Occipital lobe (tissue), 1 donor: ENCODE measurements at regions not wholly inside any gene's neighbourhood (a gene's known extent, or its start where the extent isn't known, plus 50 kb on each side); places are given as distances from the start of the nearest gene placed in this dataset.

Source experiments
- DNase-seq: peaks from one replicate; lab custom pipeline; 2025; lab: John Stamatoyannopoulos, UW

GRCh38 chr2:235262750-235263149 is 231.1 kb upstream of the AGAP1 start:
- no peak for DNase-seq

- peak; percentile 78 for DNase-seq
These were observed 230.4 kb upstream of the AGAP1 start for GRCh38 chr2:235263205-235264120.

GRCh38 chr2:235264121-235264493 is 229.7 kb upstream of the AGAP1 start:
- DNase-seq = no peak

GRCh38 chr2:235264512-235264911 is 229.3 kb upstream of the AGAP1 start:
- no peak for DNase-seq

GRCh38 chr2:235265348-235265965 is 228.4 kb upstream of the AGAP1 start:
- no peak for DNase-seq

- no peak for DNase-seq
These were observed 226.6 kb upstream of the AGAP1 start for GRCh38 chr2:235267251-235267650.

- DNase-seq = no peak
These were observed 225.3 kb upstream of the AGAP1 start for GRCh38 chr2:235268535-235268934.

- DNase-seq = no peak
These were observed 223.6 kb upstream of the AGAP1 start for GRCh38 chr2:235270291-235270690.

GRCh38 chr2:235270956-235271355 is 222.9 kb upstream of the AGAP1 start:
- no peak for DNase-seq

- DNase-seq = no peak
These were observed 221.9 kb upstream of the AGAP1 start for GRCh38 chr2:235271936-235272335.

- no peak for DNase-seq
These were observed 219.8 kb upstream of the AGAP1 start for GRCh38 chr2:235274023-235274422.

- DNase-seq = no peak
These were observed 216.4 kb upstream of the AGAP1 start for GRCh38 chr2:235277485-235277884.

GRCh38 chr2:235278771-235279355 is 215.0 kb upstream of the AGAP1 start:
- no peak for DNase-seq

GRCh38 chr2:235279965-235280364 is 213.9 kb upstream of the AGAP1 start:
- DNase-seq = no peak

GRCh38 chr2:235283246-235283645 is 210.6 kb upstream of the AGAP1 start:
- DNase-seq = no peak

- DNase-seq = no peak
These were observed 207.0 kb upstream of the AGAP1 start for GRCh38 chr2:235286622-235287374.

- no peak for DNase-seq
These were observed 206.5 kb upstream of the AGAP1 start for GRCh38 chr2:235287375-235287733.

GRCh38 chr2:235291461-235291860 is 202.4 kb upstream of the AGAP1 start:
- DNase-seq = no peak

- no peak for DNase-seq
These were observed 200.8 kb upstream of the AGAP1 start for GRCh38 chr2:235293061-235293460.

- no peak for DNase-seq
These were observed 198.0 kb upstream of the AGAP1 start for GRCh38 chr2:235295831-235296230.

GRCh38 chr2:235300368-235301201 is 193.3 kb upstream of the AGAP1 start:
- DNase-seq = no peak
